Fibroblast of lung (primary cell): ENCODE measurements at regions not wholly inside any gene's neighbourhood (a gene's known extent, or its start where the extent isn't known, plus 50 kb on each side); places are given as distances from the start of the nearest gene placed in this dataset.

Experiments used
- DNase-seq, 2 donors: peaks; one replicate each; pipeline versions ENCODE4 v3.0.0 to v3.0.0-alpha.2; 2010; ENCODE audit warnings: low read depth in 2 of 2
- H2AFZ ChIP-seq: 2 replicates; pipeline ENCODE4 v1.5.1; 2012; ENCODE audit warnings: low read length, control low read depth, inconsistent platforms
- H3K27ac ChIP-seq: 2 replicates; pipeline ENCODE4 v1.5.1; 2011; ENCODE audit warnings: low read length, control low read depth; ENCODE audit not compliant: insufficient read depth
- H3K27me3 ChIP-seq: 2 replicates; pipeline ENCODE4 v1.5.1; 2011; ENCODE audit warnings: mild to moderate bottlenecking, low read length; ENCODE audit not compliant: control insufficient read depth, insufficient read depth
- H3K36me3 ChIP-seq: 2 replicates; pipeline ENCODE4 v1.5.1; 2011; ENCODE audit warnings: low read length; ENCODE audit not compliant: control insufficient read depth, insufficient read depth
- H3K4me1 ChIP-seq: 2 replicates; pipeline ENCODE4 v1.5.1; 2011; ENCODE audit warnings: low read length; ENCODE audit not compliant: control insufficient read depth, insufficient read depth; ENCODE audit errors: extremely low read depth
- H3K4me2 ChIP-seq: 2 replicates; pipeline ENCODE4 v1.5.1; 2011; ENCODE audit warnings: low read length, control low read depth; ENCODE audit not compliant: insufficient read depth; ENCODE audit errors: extremely low read depth
- H3K4me3 ChIP-seq, 4 experiments: fragments of 200-600 bp in 1 of 4; sonication (generic) in 1 of 4; replicated peaks in 1 of 4; 2 replicates each; pipeline ENCODE4 v1.5.1; 2011 to 2016; ENCODE audit warnings: low read length in 4 of 4, low read depth in 3 of 4, mild to moderate bottlenecking in 3 of 4, control low read depth in 2 of 4, inconsistent platforms in 1 of 4, mixed read lengths in 1 of 4; ENCODE audit not compliant: insufficient read depth in 1 of 4; ENCODE audit errors: control extremely low read depth in 1 of 4
- H3K79me2 ChIP-seq: 2 replicates; pipeline ENCODE4 v1.5.1; 2012; ENCODE audit warnings: mild to moderate bottlenecking, low read length, inconsistent platforms; ENCODE audit not compliant: control insufficient read depth, insufficient read depth
- H3K9ac ChIP-seq: 2 replicates; pipeline ENCODE4 v1.5.1; 2011; ENCODE audit warnings: mild to moderate bottlenecking, low read length, control low read depth; ENCODE audit not compliant: insufficient read depth
- H3K9me3 ChIP-seq: 2 replicates; pipeline ENCODE4 v1.5.1; 2012; ENCODE audit warnings: low read depth, low read length; ENCODE audit not compliant: control insufficient read depth, insufficient read depth
- H4K20me1 ChIP-seq: 2 replicates; pipeline ENCODE4 v1.5.1; 2011; ENCODE audit warnings: low read length; ENCODE audit not compliant: control insufficient read depth, insufficient read depth; ENCODE audit errors: extremely low read depth
- CTCF ChIP-seq, 2 donors: IDR thresholded peaks in 1 of 2; conservative IDR thresholded peaks in 1 of 2; 1 replicate in 1 of 2; 2 replicates in 1 of 2; pipeline ENCODE4 v1.5.1; 2011 to 2012; ENCODE audit warnings: low read length in 2 of 2, control low read depth in 1 of 2, inconsistent platforms in 1 of 2, low read depth in 1 of 2, mild to moderate bottlenecking in 1 of 2
- EZH2 ChIP-seq: IDR thresholded peaks from 2 replicates; pipeline ENCODE4 v1.5.1; 2012; ENCODE audit warnings: low read length, control low read depth, mild to moderate bottlenecking; ENCODE audit errors: missing control alignments

GRCh38 chr6:139470997-139471396, 96.5 kb upstream of the CITED2 start:
- no peak overlapping the region for H3K4me2 ChIP-seq
- TF ChIP-seq CTCF (conservative IDR thresholded peaks at IDR 0.05 in 1 of 2, IDR thresholded peaks at IDR 0.05 in 1 of 2; ENCODE audit: low read depth in 1 of 2, low read length in 2 of 2) (no peak), EZH2 (no peak)
- H3K27ac ChIP-seq, result no peak overlapping the region
- peaks cover 18% of the 10 kb centered on the region for H3K4me1 ChIP-seq
- H3K4me3 ChIP-seq, result no peak overlapping the region
- no peak for DNase-seq
- no peaks in the 10 kb centered on the region for H3K36me3 ChIP-seq
- H4K20me1 ChIP-seq, result no peaks in the 10 kb centered on the region
- no peak overlapping the region for H3K9ac ChIP-seq
- no peaks in the 10 kb centered on the region for H3K27me3 ChIP-seq
- no peaks in the 10 kb centered on the region for H3K9me3 ChIP-seq
- no peak overlapping the region for H2AFZ ChIP-seq
- no peaks in the 10 kb centered on the region for H3K79me2 ChIP-seq

GRCh38 chr6:139468178-139468819, 93.9 kb upstream of the CITED2 start:
- no peaks in the 10 kb centered on the region for H3K36me3 ChIP-seq
- no peaks in the 10 kb centered on the region for H3K9me3 ChIP-seq
- no peak overlapping the region for H2AFZ ChIP-seq
- H3K4me1 ChIP-seq, result peaks cover 6% of the 10 kb centered on the region
- H3K79me2 ChIP-seq, result no peaks in the 10 kb centered on the region
- no peak overlapping the region for H3K4me2 ChIP-seq
- no peaks in the 10 kb centered on the region for H3K27me3 ChIP-seq
- H3K9ac ChIP-seq, result no peak overlapping the region
- H3K27ac ChIP-seq, result no peak overlapping the region
- no peak for DNase-seq
- H4K20me1 ChIP-seq, result no peaks in the 10 kb centered on the region
- no peak for TF ChIP-seq EZH2
- TF ChIP-seq CTCF (conservative IDR thresholded peaks at IDR 0.05 in 1 of 2, IDR thresholded peaks at IDR 0.05 in 1 of 2; ENCODE audit: low read depth in 1 of 2, low read length in 2 of 2), result no peak
- no peak overlapping the region for H3K4me3 ChIP-seq

- no peak for DNase-seq
- Histone ChIP-seq H3K4me3 (no peak overlapping the region), H2AFZ (no peak overlapping the region)
Observed at GRCh38 chr6:139457476-139457875, 83.0 kb upstream of the CITED2 start.

More at GRCh38 chr6:139457476-139457875, 83.0 kb upstream of the CITED2 start:
- Histone ChIP-seq H3K9ac (no peak overlapping the region), H3K79me2 (no peaks in the 10 kb centered on the region), H4K20me1 (no peaks in the 10 kb centered on the region), H3K4me1 (no peaks in the 10 kb centered on the region), H3K27me3 (no peaks in the 10 kb centered on the region), H3K36me3 (no peaks in the 10 kb centered on the region), H3K9me3 (no peaks in the 10 kb centered on the region), H3K27ac (no peak overlapping the region), H3K4me2 (no peak overlapping the region)
- TF ChIP-seq EZH2 (no peak), CTCF (conservative IDR thresholded peaks at IDR 0.05 in 1 of 2, IDR thresholded peaks at IDR 0.05 in 1 of 2; ENCODE audit: low read depth in 1 of 2, low read length in 2 of 2) (no peak)
